Myocyte (in vitro differentiated cells): ENCODE measurements at regions not wholly inside any gene's neighbourhood (a gene's known extent, or its start where the extent isn't known, plus 50 kb on each side); places are given as distances from the start of the nearest gene placed in this dataset.

Experiments
- DNase-seq: peaks from one replicate; pipeline ENCODE4 v3.0.0-alpha.2; 2012; ENCODE audit warnings: low read depth

DNA sequence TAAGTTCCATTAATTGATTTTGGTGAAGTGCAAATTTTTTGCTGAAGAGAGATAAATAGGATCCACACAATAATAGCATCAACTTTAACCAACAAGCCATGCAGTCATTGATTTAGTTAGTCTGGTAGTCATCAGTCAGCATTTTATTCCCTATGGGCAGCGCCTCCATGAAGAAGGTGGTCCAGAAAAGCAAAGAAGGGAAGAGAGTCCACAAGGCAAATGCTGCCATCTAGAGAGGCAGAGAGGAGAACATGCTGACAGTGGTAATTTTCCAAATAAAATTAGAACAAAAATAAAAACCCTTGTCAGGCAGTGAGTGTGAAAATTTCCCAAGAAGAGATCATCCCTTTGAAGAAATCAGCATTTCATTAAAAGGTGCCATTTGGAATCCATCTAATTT, 366.7 kb upstream of the FAM241A start:
- peak; percentile 4 for DNase-seq

DNA sequence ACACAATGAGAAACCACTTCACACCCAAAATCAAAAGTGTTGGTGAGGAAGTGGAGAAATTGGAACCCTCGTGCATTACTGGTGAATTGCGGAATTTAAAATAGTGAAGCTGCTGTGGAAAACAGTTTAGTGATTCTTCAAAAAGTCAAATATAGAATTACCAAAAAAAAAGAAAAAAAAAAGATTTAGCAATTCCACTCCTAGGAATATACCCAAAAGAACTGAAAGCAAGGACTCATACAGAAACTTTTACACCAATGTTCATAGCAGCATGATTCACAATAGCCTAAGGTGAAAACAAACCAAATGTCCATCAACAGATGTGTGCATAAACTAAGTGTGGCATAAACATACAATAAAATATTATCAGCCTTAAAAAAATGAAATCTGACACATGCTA, 364.3 kb upstream of the FAM241A start:
- no peak for DNase-seq

DNA sequence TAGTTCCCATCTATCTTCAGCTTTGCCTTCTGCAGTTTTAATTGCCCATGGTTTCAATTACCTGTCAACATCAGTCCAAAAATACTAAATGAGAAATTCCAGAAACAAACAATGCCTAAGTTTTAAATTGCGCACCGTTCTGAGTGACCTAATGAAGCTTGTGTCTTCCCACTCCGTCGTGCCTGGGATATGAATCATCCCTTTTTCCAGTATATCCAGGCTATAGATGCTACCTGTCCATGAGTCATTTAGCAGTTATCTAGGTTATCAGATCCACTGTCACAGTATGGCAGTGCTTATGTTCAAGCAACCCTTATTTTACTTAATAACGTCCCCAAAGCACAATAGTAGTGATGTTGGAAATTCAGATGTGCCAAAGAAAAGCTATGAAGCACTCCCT, 363.6 kb upstream of the FAM241A start:
- no peak for DNase-seq

DNA sequence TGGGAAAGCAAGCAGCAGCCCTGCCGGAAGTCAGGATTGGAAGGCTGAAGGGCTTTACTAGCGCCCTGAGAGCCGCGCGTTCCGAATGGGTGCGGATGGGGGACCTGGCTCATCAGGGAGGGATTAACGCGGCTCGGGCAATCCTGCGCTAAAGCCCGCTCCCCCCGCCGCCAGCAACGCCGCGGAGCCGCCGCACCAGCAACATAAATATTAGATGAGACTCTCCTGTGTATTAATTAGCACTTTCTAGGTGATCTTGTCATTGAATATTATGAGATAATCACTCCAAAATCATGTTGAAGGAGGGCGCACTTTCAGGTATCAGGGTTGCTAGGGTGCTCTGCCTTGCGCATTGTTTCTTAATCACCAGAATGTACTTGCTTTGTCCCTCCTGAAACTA, 357.2 kb upstream of the FAM241A start:
- DNase-seq, result no peak

DNA sequence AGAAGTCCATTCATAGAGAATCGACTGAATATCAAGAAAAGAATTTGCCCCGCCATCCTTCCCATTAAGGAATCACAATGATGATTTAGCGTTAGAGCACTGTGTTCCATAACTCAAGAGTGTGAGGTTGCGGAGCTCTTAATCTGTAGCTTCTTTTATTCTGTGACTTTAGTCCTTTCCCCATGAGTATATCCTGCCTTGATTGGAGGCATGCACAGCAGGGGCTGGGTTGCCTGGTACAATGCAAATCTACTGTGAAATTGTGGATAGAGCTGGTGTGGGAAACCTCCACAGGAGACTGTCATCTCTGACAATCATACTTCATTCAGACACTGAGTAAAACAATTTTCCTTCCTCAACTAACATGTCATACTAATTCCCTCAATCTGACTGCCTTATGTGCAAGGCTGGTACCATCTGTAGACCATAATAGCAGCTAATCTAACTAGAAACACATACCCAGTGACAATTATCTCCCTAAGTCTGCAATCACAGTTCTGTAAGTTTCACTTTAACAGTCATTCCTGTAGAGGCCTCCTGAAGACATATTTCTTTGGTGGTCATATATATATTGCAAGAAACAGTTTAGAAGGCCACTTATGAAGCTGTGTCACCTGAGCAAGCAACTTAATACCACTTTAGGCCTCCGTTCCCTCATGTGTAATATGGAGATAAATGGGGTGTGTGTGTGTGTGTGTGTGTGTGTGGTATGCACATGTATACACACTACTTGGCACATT, 355.2 kb upstream of the FAM241A start:
- DNase-seq, result no peak

DNA sequence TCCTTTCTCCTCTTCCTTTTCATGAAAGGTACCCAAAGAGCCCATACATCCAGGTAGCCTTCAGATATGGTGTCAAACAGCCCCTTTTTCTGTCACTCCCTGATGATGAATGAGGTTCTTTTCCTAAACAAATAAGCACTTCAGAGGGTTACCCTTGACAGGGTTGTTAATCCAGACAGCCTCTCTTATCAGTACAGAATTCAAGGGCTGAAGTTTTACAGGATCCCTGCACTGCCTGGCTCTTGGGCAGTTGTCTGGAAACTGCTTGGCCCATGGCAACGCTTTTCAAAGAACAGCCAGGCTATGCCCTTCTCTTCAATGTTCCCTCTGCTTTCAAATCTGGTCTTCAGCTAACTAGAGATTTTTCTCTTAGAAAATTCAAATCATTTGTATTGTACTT, 352.6 kb upstream of the FAM241A start:
- no peak for DNase-seq

DNA sequence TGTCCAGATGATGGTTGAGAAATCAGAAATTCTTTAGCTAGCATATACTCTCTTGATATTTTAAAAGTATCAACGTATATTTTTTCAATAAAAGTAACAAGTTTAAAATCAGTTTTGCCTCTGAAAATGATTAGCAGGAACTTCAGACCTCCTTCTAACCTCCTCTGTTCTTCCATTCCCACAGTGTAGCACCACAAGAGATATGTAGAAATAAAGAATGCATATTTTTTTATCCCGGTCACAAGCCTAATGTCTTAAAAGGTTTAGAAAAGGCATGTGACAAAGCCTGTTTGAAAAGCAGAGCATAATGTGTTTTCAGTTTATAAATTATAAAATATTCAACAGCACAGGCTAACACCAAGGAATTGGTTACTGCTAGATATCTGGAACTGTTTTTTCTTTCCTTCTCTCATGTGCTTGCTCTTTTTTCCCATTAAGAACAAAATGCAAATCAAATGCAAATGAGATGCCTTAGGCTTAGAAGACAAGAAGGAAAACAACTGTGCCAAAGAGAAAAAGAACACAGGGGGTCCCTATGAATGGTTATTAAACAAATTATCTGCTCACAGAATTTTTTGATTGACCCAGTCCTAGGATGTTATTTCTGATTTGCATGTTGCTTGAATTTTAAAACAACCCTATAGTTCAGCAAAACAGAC, 351.7 kb upstream of the FAM241A start:
- DNase-seq, result no peak

DNA sequence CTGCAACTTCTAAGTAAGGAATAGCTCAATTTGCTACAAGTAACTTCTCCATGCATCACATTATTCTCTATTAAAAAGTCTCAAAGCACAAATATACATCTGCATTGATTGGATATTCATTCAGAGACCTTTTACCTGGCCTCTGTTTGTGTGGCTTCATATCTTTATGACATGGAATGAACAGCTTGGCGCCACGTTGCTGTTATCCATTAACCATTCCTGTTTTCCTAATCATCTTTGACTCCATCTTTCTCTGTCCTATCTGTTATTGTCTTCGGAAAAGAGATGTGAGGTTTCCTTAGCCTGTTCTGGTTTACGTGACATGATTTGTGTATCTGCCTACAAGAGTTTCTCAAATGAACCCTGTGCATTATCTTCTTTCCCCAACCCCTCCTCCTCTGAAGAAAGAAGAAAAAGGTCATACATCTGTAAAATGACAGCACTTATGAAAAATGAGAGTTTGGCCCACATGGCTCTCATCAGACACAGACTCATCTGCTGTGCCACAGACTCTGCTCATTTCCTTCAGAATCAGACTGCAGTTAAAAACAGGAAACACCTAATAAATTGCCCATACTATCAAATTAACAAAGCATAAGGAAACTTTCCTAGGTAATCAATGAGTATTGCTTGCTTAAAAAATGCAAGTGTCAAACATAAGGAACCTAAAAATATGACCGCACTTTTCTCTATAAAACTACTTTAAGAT, 347.6 kb upstream of the FAM241A start:
- no peak for DNase-seq

DNA sequence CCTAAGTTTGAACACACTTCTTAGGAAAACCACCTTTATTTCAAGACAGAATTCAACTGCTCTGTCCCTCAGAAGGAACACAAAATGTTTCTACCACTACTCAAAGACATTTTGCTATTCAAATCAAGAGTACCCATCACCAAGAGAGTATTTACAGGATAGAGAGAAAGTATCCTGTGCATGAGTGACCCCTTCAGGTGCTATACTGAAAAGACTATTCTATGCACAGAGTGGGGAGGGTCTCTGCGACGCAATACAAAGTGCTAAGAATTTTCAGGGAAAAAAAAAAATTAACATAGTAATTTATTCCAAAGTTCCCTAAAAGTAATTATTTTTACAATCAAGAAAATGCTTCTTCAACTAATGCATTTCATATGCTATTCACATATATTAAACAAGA, 346.4 kb upstream of the FAM241A start:
- DNase-seq, result no peak

DNA sequence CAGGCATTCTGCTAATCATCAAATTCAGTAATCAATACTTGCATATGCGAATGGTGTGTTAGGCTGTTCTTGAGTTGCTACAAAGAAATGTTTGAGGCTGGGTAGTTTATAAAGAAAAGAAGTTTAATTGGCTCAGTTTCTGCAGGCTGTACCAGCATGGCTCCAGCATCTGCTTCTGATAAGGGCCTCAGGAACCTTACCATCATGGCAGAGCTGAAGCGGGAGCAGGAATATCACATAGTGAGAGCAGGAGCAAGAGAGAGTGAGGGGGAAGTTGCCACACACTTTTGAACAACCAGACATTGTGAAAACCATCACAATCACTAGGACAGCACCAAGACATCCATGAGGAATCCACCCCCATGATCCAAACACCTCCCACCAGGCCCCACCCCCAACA, 344.7 kb upstream of the FAM241A start:
- no peak for DNase-seq

DNA sequence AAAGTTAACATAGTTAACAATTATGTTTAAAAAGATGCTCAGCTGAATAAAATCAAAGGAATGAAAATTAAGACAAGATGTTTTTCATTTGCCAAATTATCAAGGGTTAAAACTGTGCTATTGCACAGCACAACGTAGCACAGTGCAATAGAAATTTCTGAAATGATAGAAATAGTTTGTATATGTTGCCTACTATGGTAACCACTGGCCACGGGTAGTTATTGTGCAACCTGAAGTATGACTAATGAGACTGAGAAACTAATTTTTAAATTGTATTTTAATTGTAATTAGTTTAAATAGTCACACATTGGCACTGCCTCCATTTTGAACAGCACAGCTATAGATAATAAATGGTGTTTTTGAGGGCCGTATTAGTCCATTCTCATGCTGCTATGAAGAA, 343.1 kb upstream of the FAM241A start:
- no peak for DNase-seq

DNA sequence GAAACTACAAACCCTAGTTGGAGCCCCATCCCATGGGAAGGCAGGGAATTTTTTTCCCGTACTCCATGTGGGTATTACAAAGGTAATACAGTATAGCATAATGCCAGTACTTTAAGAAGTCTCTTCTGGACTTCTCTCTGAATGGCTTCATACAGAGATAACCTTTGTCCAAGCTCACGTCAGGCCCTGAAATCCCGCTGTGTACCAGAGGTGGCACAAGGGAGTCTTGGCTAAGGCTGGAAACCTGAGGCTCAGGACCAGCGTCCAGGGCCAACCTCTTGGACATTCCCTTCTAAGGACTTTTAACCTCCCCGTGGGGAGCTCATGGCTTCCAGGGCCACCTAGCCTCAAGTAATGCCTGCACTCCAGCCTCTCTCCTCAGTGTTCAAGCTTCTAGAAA, 338.9 kb upstream of the FAM241A start:
- DNase-seq, result peak; percentile 8

DNA sequence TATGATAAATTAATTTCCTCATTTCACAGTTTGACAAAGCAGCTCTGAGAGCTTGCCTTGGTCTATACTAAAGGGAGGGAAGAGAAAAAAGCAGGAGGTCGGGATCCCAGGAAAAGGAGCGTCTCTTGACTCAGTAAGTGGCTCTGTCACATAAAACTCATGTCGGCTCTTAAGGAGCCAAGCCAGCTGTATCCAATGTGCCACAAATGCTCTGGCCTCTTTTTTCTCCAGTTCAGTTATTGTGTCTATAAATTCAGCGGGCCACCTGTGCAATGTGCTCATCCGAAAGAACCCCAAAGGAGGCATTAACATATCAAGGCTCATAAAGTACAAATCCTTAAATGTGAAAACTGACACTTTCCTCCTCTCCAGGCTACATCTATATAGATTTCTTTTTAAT, 337.7 kb upstream of the FAM241A start:
- DNase-seq, result no peak

DNA sequence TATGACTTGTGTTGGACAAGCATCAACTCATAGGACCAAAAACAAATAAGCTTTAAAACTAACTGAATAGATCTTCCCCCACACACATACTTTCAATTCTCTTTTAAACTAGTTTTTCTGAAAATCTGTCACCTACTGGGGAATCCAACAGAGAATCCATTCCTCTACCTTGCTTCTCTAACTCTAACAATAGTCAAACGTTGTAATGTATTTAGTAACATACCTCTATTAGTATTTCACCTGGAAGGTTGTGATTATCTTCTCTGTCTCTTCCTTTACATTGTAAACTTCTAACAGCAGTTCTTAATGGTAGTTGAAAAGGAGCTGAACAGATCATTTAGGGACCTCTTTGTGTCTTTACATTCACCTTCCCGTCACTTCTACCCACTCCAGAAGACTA, 337.1 kb upstream of the FAM241A start:
- no peak for DNase-seq

DNA sequence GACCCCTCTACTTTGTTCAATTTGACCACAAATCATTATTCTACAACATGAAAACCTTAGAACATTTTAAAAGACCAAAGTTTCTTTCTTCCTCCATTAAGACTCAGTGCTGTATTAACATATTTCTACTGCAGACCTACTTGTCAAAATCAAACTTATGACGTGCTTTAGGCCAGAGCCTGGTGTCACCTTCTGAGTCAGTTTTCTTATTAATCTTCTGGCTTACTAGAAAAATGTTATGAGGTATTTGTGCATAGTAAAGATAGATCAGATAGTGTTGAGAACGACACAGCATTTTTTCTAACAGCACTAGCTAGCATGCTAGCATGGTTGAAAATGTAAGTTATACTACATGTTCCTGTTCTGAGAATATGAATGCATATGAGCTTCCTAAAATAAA, 333.6 kb upstream of the FAM241A start:
- no peak for DNase-seq

DNA sequence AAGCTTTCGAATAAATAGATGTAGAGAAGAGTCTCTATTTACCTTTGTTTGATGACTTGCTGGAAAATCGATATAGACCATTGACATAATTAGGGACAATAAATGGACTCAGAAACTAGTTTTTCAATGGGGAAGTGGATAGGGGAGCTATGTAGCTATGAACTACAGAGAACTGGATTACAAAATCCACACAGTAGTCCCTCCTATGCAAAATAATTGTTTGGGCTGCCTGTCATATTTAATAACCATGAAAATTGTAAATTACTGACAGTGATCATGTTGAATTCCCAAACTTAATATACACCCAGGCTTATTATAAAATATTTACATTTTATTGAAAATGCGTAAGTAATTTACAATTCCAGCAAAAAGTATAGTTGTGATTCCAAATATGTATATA, 333.1 kb upstream of the FAM241A start:
- DNase-seq, result no peak

DNA sequence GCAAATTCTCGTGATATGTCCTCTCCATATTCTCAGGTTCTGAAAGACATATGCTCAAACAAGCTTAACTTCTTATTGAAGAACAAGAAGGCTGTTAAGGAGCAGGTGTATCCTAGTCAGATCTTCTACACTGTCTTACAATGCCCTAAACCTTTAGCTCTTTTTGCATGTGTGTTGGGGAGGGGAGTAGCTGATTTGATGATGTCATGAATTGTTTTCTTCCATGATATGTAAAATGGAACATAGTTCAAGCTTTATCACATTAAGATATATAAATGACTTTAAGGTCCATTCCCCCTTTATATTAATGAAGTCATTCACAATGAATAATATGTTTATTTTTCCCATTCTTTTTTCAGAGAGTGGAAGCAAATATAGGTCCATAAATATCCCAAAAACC, 332.5 kb upstream of the FAM241A start:
- DNase-seq, result no peak

DNA sequence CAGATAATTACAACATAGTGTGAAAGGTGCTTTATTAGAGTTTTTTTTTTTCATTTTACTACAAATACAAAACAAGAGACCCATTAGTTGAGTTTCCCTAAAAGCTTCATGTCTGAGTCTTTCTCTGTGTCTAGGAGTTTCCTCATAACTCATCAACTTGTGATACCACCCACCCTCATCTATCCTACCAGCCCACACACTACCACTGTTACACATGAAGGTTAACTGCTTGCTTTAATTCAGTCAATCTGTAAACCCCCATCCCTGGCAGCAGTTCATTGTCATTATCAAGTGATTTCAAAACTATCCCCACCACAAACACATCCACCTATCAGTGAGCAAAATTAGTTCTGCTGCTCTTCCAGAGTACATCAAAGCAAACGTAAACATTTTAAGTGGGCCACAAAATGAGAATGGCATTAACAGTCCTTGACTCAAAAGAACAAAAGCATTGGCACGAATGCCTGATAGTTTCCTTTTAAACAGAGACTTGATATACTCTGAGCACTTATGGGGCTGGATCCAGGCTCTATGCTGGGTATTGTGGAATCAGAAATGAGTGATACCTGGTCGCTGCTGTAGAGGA, 331.6 kb upstream of the FAM241A start:
- no peak for DNase-seq

DNA sequence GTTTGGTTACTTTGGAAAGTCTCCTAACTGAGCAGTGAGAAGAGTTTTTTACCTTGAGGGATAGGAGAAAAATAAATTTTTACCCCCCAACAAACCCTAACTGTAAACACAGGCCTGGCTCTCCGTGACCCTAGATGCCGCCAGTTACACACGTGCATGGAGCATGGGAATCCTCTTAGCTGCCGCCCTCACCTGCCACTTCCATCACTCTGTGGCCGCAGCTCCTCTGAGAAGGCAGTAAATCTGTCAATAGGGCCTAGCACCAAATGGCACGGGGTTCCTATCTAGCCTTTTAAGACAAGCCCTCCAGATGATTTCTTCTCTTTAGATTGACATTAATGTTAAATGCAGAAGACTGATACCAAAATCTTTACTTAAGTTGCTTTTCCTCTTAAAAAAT, 330.3 kb upstream of the FAM241A start:
- peak; percentile 58 for DNase-seq

DNA sequence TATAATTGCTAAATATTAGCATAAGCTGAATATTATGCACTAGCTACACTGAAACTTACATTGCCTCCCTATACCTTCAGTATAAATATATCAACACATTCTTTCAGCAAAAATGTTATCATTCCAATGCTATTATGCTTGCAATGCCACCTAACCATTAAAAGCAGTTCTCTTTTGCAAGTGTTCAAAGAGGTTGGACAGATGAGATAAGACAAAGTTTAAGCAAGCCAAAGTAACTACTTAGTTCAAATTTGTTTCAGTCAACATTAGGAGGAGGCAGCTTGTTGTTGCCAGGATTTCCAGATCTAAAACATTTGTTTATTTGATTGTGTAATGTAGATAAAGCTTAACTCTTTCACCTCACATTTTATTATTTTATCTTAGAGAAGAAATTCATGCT, 323.9 kb upstream of the FAM241A start:
- no peak for DNase-seq

DNA sequence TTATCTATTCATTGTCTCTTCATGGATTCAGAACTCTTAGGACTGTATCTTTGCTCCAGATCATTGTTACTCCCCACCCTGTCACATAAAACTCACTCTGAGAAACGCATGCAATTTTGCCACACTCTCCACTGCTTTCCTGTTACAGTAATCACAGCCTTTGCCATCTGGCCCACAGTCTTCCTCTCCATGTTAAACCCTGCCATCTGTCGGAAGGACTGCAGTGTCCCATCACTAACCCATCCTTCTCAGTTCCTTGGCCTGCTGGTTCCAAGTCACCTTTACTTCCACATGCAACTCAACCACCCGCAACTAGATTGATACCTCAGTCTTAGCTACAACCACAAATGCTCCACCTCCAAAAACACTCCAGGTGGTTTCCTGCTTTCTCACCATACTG, 308.7 kb upstream of the FAM241A start:
- DNase-seq, result no peak

DNA sequence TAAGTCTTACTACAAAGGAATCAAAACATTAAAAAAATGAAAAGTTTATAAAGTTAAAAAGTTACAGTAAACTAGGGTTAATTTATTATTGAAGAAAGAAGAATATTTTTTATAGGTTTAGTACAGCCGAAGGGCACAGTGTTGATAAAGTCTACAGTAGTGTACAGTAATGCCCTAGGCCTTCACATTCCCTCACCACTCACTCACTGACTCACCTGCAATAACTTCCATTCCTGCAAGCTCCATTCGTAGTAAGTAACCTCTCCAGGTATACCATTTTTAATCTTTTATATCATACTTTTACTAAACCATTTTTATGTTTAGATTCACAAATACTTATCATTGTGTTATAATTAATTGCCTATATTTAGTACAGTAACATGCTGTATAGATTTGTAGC, 307.5 kb upstream of the FAM241A start:
- DNase-seq, result no peak
